ENCODE measurements at regions not wholly inside any gene's neighbourhood (a gene's known extent, or its start where the extent isn't known, plus 50 kb on each side); places are given as distances from the start of the nearest gene placed in this dataset.

DNA sequence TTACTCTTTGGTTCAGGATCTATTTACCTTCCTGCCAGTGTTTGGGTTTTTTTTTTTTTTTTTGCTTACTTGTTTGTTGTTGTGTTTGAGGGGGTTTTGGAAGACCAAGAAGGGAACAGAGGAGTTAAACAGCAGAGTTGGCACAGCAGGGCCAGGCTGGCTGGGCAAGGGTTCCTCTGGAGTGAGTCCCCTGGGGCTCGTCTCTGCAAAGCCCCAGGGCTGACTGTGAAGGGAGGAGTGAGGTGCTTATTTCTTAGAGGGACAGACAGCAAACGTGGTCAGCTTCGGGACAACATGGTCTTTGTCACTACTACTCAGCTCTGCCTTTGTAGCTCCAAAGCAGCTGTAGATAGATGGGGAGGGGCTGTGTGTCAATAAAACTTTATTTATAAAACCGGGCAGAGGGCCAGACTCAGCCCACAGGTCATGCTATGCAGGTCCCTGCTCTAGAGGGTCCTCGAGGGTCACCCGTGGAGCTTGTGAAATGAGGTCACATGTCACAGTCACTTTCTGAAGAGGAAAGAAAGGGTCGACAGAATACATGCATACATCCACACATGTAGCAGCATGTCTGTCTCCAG is 1404.7 kb downstream of the BRD1 start:
- TF ChIP-seq CTCF (IDR thresholded peaks at IDR 0.05; ENCODE audit: low read depth, low read length, poor library complexity, severe bottlenecking) (no peak), EZH2phosphoT487 (IDR thresholded peaks at IDR 0.05; ENCODE audit: borderline replicate concordance, low read length) (no peak)
